Nephron progenitor cell (in vitro differentiated cells): ENCODE measurements at regions not wholly inside any gene's neighbourhood (a gene's known extent, or its start where the extent isn't known, plus 50 kb on each side); places are given as distances from the start of the nearest gene placed in this dataset.
"Not testable (repeated sequence)": the region's sequence is repeated elsewhere in the genome, so short reads cannot be mapped to it uniquely, and the experiment has no call there.

Experiments used
- DNase-seq: peaks from one replicate; pipeline ENCODE4 v3.0.0; 2021
- H3K27ac Mint-ChIP-seq: 2 replicates; pipeline ENCODE4 v1.8.0; 2021; ENCODE audit warnings: mild to moderate bottlenecking, moderate library complexity, mixed read lengths
- H3K27me3 Mint-ChIP-seq: 2 replicates; pipeline ENCODE4 v1.8.0; 2021; ENCODE audit warnings: mild to moderate bottlenecking, low read depth, mixed read lengths; ENCODE audit not compliant: poor library complexity
- H3K36me3 Mint-ChIP-seq: 2 replicates; pipeline ENCODE4 v1.8.0; 2021; ENCODE audit warnings: low read depth, mixed read lengths
- H3K4me1 Mint-ChIP-seq: 2 replicates; pipeline ENCODE4 v1.8.0; 2021; ENCODE audit warnings: mixed read lengths
- H3K4me3 Mint-ChIP-seq: 2 replicates; pipeline ENCODE4 v1.8.0; 2021; ENCODE audit warnings: mild to moderate bottlenecking, moderate library complexity, mixed read lengths
- H3K9me3 Mint-ChIP-seq: 2 replicates; pipeline ENCODE4 v1.8.0; 2021; ENCODE audit warnings: mild to moderate bottlenecking, moderate library complexity, mixed read lengths
- CTCF ChIP-seq: fragments of 200-600 bp; sonication (generic); IDR thresholded peaks from 2 replicates; pipeline ENCODE4 v1.5.0; 2021; ENCODE audit warnings: antibody characterized with exemption

GRCh38 chr4:124111411-124111810, 601.1 kb downstream of the ANKRD50 start:
- no peak for TF ChIP-seq CTCF
- Mint-ChIP-seq H3K36me3 (peaks cover 21% of the 10 kb centered on the region), H3K27ac (peak overlapping the region; percentile 53), H3K4me1 (peaks cover 27% of the 10 kb centered on the region), H3K4me3 (no peak overlapping the region), H3K27me3 (no peaks in the 10 kb centered on the region), H3K9me3 (peaks cover 16% of the 10 kb centered on the region)
- DNase-seq = no peak

- Mint-ChIP-seq H3K27ac (no peak overlapping the region), H3K36me3 (peaks cover 16% of the 10 kb centered on the region), H3K27me3 (no peaks in the 10 kb centered on the region), H3K9me3 (peaks cover 11% of the 10 kb centered on the region), H3K4me3 (no peak overlapping the region), H3K4me1 (peaks cover 27% of the 10 kb centered on the region)
- peak; percentile 45 for DNase-seq
- TF ChIP-seq CTCF = peak; percentile 80
Observed at GRCh38 chr4:124111922-124112321, 600.6 kb downstream of the ANKRD50 start.

GRCh38 chr4:124118061-124118460, 594.5 kb downstream of the ANKRD50 start:
- Mint-ChIP-seq H3K4me1 (peaks cover 10% of the 10 kb centered on the region), H3K9me3 (peaks cover 4% of the 10 kb centered on the region), H3K27ac (no peak overlapping the region), H3K36me3 (no peaks in the 10 kb centered on the region), H3K4me3 (no peak overlapping the region), H3K27me3 (peaks cover 3% of the 10 kb centered on the region)
- DNase-seq = no peak
- TF ChIP-seq CTCF = no peak

GRCh38 chr4:124121461-124121971, 591.0 kb downstream of the ANKRD50 start:
- H3K27me3 Mint-ChIP-seq = peaks cover 3% of the 10 kb centered on the region
- no peak for DNase-seq
- no peak for TF ChIP-seq CTCF
- no peak overlapping the region for H3K4me3 Mint-ChIP-seq
- H3K4me1 Mint-ChIP-seq = peaks cover 9% of the 10 kb centered on the region
- peaks cover 8% of the 10 kb centered on the region for H3K9me3 Mint-ChIP-seq
- H3K27ac Mint-ChIP-seq = no peak overlapping the region
- no peaks in the 10 kb centered on the region for H3K36me3 Mint-ChIP-seq

- no peak overlapping the region for H3K4me3 Mint-ChIP-seq
- H3K27ac Mint-ChIP-seq = no peak overlapping the region
- no peaks in the 10 kb centered on the region for H3K36me3 Mint-ChIP-seq
- no peak for DNase-seq
- peaks cover 3% of the 10 kb centered on the region for H3K27me3 Mint-ChIP-seq
- peaks cover 9% of the 10 kb centered on the region for H3K4me1 Mint-ChIP-seq
- H3K9me3 Mint-ChIP-seq = peaks cover 9% of the 10 kb centered on the region
- no peak for TF ChIP-seq CTCF
Observed at GRCh38 chr4:124123181-124123580, 589.4 kb downstream of the ANKRD50 start.

GRCh38 chr4:124123721-124124120, 588.8 kb downstream of the ANKRD50 start:
- peaks cover under 1% of the 10 kb centered on the region for H3K27me3 Mint-ChIP-seq
- TF ChIP-seq CTCF = no peak
- H3K36me3 Mint-ChIP-seq = no peaks in the 10 kb centered on the region
- no peak overlapping the region for H3K27ac Mint-ChIP-seq
- H3K9me3 Mint-ChIP-seq = peaks cover 14% of the 10 kb centered on the region
- H3K4me1 Mint-ChIP-seq = peaks cover 9% of the 10 kb centered on the region
- no peak for DNase-seq
- no peak overlapping the region for H3K4me3 Mint-ChIP-seq

GRCh38 chr4:124131324-124131723, 581.2 kb downstream of the ANKRD50 start:
- H3K27me3 Mint-ChIP-seq, H3K27ac Mint-ChIP-seq, H3K4me1 Mint-ChIP-seq, DNase-seq, H3K4me3 Mint-ChIP-seq: not testable (repeated sequence)
- Mint-ChIP-seq H3K36me3 (peaks cover 21% of the 10 kb centered on the region), H3K9me3 (peaks cover 56% of the 10 kb centered on the region)
